ENCODE measurements at regions not wholly inside any gene's neighbourhood (a gene's known extent, or its start where the extent isn't known, plus 50 kb on each side); places are given as distances from the start of the nearest gene placed in this dataset.

- H4K20me1 ChIP-seq (ENCODE audit: insufficient read depth) = no peaks in the 10 kb centered on the region
- DNase-seq (ENCODE audit: low read depth, low spot score) (no peak), ATAC-seq (no peak)
- no peaks in the 10 kb centered on the region for H3K79me2 ChIP-seq (ENCODE audit: insufficient read depth, low read length)
- TF ChIP-seq SRF (IDR thresholded peaks at IDR 0.05; ENCODE audit: low read depth) (no peak), CBX3 (IDR thresholded peaks at IDR 0.05; ENCODE audit: low read depth) (no peak), EZH2phosphoT487 (IDR thresholded peaks at IDR 0.05; ENCODE audit: borderline replicate concordance) (no peak), SIN3A (IDR thresholded peaks at IDR 0.05; ENCODE audit: low read depth) (no peak), MAX (IDR thresholded peaks at IDR 0.05) (no peak), ELF1 (IDR thresholded peaks at IDR 0.05; ENCODE audit: borderline replicate concordance, low read depth) (no peak)
- RAD21 ChIA-PET (ENCODE audit: low non-redundant PET in 1 of 2, low total read pairs in 2 of 2, uncharacterized antibody in 2 of 2, unreplicated experiment in 2 of 2) = no interaction called here
- intact Hi-C loops (cut with micrococcal nuclease) = no loop called here
- H3K4me2 ChIP-seq (ENCODE audit: low read length) = no peak overlapping the region
- no peaks in the 10 kb centered on the region for H3K9me3 ChIP-seq (ENCODE audit: control insufficient read depth in 1 of 2, insufficient read depth in 1 of 2, low read depth in 1 of 2, low read length in 2 of 2)
- H3K27ac ChIP-seq (ENCODE audit: low read depth, low read length) = no peak overlapping the region
- POLR2A ChIA-PET = no interaction called here
- no peaks in the 10 kb centered on the region for H3K36me3 ChIP-seq (ENCODE audit: control insufficient read depth in 1 of 2, insufficient read depth in 2 of 2, low read length in 2 of 2)
- no peak overlapping the region for H2AFZ ChIP-seq (ENCODE audit: low read depth, low read length, poor library complexity, severe bottlenecking)
- no peak overlapping the region for H3K9ac ChIP-seq (ENCODE audit: low read length)
- no peaks in the 10 kb centered on the region for H3K9me2 ChIP-seq (ENCODE audit: insufficient read depth)
- no peak overlapping the region for H3K4me3 ChIP-seq (replicated peaks in 1 of 2; ENCODE audit: low read depth in 1 of 2, low read length in 2 of 2)
- CTCF ChIA-PET = no interaction called here
- H3K4me1 ChIP-seq (ENCODE audit: control insufficient read depth in 1 of 2, insufficient read depth in 2 of 2, low read length in 2 of 2) = no peaks in the 10 kb centered on the region
- BruUV-seq (replicated peaks) = no TSS peak
- no peaks in the 10 kb centered on the region for H3K27me3 ChIP-seq (ENCODE audit: insufficient read depth, low read length)
Observed at GRCh38 chr1:192265516-192266173, 51.1 kb upstream of the RGS21 start.

DNA sequence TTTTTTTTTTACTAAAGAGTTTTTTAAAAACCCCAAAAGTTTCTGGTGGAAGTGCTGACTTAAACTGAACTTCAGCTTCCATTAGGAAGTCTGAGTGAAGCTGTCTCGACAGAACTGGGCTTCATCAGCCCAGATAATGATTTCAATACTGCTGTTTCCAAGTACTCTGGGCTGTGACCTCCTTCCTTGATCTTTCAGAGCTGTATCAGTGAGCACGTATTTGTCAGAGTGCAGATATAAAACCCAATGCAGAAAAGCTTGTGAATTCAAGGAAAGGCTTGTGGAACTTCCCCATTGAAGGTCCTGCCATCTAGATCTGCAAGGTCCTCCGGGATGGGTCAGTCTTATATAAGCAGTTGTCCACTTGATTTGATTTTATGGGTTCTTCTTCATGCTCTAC lies 50.1 kb upstream of the RGS21 start:
- Histone ChIP-seq H3K4me3 (replicated peaks in 1 of 2; ENCODE audit: low read depth in 1 of 2, low read length in 2 of 2) (no peak overlapping the region), H3K27me3 (ENCODE audit: insufficient read depth, low read length) (no peaks in the 10 kb centered on the region), H3K4me1 (ENCODE audit: control insufficient read depth in 1 of 2, insufficient read depth in 2 of 2, low read length in 2 of 2) (no peaks in the 10 kb centered on the region), H3K9me2 (ENCODE audit: insufficient read depth) (no peaks in the 10 kb centered on the region), H3K9ac (ENCODE audit: low read length) (no peak overlapping the region), H3K36me3 (ENCODE audit: control insufficient read depth in 1 of 2, insufficient read depth in 2 of 2, low read length in 2 of 2) (no peaks in the 10 kb centered on the region), H3K79me2 (ENCODE audit: insufficient read depth, low read length) (no peaks in the 10 kb centered on the region), H3K27ac (ENCODE audit: low read depth, low read length) (no peak overlapping the region), H3K9me3 (ENCODE audit: control insufficient read depth in 1 of 2, insufficient read depth in 1 of 2, low read depth in 1 of 2, low read length in 2 of 2) (no peaks in the 10 kb centered on the region), H4K20me1 (ENCODE audit: insufficient read depth) (no peaks in the 10 kb centered on the region), H2AFZ (ENCODE audit: low read depth, low read length, poor library complexity, severe bottlenecking) (peak overlapping the region; percentile 84), H3K4me2 (ENCODE audit: low read length) (no peak overlapping the region)
- POLR2A ChIA-PET = no interaction called here
- DNase-seq (ENCODE audit: low read depth, low spot score) (no peak), ATAC-seq (no peak)
- RAD21 ChIA-PET (ENCODE audit: low non-redundant PET in 1 of 2, low total read pairs in 2 of 2, uncharacterized antibody in 2 of 2, unreplicated experiment in 2 of 2) = no interaction called here
- intact Hi-C loops (cut with micrococcal nuclease) = no loop called here
- BruUV-seq (replicated peaks) = no TSS peak
- CTCF ChIA-PET = no interaction called here
- TF ChIP-seq SP1 (IDR thresholded peaks at IDR 0.05; ENCODE audit: low read depth) (no peak), ZFX (IDR thresholded peaks at IDR 0.05) (no peak), FOSL1 (IDR thresholded peaks at IDR 0.05; ENCODE audit: low read depth) (no peak), JUND (IDR thresholded peaks at IDR 0.05) (no peak), YY1 (IDR thresholded peaks at IDR 0.05; ENCODE audit: extremely low read depth, insufficient replicate concordance, low read depth, low read length) (no peak), REST (IDR thresholded peaks at IDR 0.05; ENCODE audit: low read depth) (no peak), EZH2 (IDR thresholded peaks at IDR 0.05) (no peak), SIN3A (IDR thresholded peaks at IDR 0.05; ENCODE audit: low read depth) (no peak), CEBPB (IDR thresholded peaks at IDR 0.05; ENCODE audit: low read depth) (no peak)
- TF ChIP-seq, protein P1, sequence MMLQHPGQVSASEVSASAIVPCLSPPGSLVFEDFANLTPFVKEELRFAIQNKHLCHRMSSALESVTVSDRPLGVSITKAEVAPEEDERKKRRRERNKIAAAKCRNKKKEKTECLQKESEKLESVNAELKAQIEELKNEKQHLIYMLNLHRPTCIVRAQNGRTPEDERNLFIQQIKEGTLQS (IDR thresholded peaks at IDR 0.05) = no peak
- TF ChIP-seq, protein P2, sequence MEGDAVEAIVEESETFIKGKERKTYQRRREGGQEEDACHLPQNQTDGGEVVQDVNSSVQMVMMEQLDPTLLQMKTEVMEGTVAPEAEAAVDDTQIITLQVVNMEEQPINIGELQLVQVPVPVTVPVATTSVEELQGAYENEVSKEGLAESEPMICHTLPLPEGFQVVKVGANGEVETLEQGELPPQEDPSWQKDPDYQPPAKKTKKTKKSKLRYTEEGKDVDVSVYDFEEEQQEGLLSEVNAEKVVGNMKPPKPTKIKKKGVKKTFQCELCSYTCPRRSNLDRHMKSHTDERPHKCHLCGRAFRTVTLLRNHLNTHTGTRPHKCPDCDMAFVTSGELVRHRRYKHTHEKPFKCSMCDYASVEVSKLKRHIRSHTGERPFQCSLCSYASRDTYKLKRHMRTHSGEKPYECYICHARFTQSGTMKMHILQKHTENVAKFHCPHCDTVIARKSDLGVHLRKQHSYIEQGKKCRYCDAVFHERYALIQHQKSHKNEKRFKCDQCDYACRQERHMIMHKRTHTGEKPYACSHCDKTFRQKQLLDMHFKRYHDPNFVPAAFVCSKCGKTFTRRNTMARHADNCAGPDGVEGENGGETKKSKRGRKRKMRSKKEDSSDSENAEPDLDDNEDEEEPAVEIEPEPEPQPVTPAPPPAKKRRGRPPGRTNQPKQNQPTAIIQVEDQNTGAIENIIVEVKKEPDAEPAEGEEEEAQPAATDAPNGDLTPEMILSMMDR (IDR thresholded peaks at IDR 0.05 in 2 of 3, conservative IDR thresholded peaks at IDR 0.05 in 1 of 3; ENCODE audit: borderline replicate concordance in 1 of 3, insufficient read depth in 1 of 3, low read depth in 2 of 3, low read length in 2 of 3) = no peak

All from HCT116 (cell line).